Hypothalamus (tissue), 51 donors: ENCODE measurements at regions not wholly inside any gene's neighbourhood (a gene's known extent, or its start where the extent isn't known, plus 50 kb on each side); places are given as distances from the start of the nearest gene placed in this dataset.
"Not testable (repeated sequence)": the region's sequence is repeated elsewhere in the genome, so short reads cannot be mapped to it uniquely, and the experiment has no call there.

Experiments used
- DNase-seq, 51 donors: peaks; one replicate each; lab custom pipeline; 2025; lab: John Stamatoyannopoulos, UW

DNA sequence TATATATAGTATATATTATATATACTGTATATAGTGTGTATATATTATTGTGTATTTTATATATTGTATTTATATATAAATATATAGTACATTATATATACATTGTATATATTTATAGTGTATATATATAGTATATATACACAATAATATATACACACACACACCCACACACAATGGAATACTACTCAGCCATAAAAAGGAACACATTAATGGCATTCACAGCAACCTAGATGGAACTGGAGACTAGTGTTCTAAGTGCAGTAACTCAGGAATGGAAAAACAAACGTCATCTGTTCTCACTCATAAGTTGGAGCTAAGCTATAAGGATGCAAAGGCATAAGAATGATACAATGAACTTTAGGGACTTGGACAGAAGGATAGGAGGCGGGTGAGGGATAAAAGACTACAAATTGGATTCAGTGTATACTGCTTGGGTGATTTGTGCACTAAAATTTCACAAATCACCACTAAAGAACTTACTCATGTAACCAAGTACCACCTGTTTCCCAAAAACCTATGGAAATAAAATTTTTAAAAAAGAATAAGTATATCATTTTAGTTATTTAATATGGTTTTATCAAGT lies 201.9 kb upstream of the CDH11 start:
- DNase-seq, result no peak

DNA sequence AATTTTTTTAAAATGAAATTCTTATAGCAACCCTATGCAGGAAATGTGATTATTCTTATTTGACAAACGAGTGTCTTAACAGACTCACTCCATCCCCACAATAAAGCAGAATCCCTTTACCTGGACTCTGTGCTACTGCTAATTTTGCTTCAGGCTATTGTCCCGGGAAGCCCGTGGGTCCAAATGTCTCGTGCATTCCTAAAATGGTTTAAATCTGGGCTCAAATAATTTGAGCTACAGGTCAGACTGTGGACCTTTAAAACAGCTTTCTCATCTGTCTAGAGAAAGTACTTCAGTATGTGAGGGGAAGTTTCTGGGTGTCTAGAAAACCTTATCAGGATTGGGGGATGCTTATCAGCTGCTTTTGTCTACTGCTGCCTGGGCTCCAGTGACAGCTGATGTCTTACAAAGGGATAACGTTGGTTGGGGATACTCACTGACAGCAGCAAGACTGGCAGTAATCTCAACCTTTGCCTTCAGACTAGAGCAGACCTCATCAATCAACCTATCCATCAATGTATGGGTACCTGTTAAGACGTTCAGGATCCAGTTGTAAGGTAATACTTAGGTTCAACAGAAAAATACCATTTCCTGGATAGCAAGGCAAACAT lies 197.9 kb upstream of the CDH11 start:
- DNase-seq, result no peak

DNA sequence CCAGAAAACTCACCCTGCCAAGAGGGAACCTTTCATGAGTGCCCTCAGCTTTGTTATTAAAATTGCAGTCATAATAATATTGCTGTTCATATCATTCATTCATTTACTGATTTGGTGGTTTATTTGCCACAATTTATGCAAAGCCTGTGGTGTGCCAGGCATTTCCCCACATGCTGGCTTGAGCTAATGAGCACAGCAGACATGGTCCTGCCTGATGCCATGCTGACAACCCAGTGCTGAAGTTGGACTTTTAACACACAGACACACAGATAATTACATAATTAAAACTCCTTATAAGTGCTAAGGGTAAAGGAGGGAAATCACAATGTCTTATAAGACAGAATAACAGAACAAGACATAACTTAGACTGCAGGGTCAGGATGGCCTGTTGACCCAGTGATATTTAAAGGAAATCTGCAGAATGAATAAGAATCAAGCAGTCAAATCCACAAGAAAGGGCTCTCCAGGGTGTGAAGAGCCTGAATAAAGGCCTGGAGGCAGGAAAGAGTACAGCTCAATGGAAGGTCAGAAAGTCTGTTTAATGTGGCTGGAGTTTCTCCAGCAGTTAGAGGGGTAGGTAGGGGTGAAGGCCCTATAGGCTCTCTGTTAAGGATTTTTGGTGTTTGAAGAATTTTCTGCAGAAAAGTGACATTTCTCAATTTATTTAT lies 196.9 kb upstream of the CDH11 start:
- DNase-seq, result no peak

DNA sequence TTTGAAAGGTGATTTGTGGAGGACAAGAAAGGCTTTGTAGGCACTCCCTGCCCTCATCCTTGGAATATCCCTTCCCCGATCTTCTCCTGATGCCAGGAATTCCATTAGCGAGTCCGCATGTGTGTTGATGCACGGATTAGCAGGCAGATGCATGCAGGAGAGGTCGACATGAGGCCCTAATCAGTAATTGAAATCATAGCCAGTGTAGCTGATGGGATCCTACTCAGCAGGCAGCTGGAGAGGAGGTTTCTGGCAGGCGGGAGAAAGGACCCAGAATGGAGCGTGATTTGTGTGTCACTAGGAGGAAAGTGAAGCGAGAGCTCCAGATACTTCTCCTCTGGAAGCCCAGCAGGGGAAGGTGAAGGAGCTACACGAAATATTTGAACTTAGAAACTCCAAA lies 196.3 kb upstream of the CDH11 start:
- DNase-seq, result no peak

DNA sequence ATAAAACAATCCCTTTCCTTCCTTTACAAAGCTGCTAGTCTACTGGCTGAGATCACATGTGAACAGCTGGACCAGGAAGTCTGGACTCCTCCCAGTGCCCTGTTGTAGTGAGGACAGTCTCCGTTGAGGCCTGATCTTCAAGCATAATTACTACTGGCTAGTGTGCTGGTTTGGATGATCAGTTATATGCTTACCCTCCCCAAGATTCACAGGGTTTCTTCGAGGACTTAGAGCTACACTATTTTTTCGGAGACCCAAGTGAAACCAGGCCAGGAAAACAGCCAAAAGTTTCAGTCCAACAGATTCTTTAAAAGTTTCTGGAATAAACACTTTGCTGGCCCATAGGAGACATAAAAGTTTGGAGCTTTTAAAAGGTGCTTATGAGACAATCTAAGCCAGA lies 194.9 kb upstream of the CDH11 start:
- no peak for DNase-seq

DNA sequence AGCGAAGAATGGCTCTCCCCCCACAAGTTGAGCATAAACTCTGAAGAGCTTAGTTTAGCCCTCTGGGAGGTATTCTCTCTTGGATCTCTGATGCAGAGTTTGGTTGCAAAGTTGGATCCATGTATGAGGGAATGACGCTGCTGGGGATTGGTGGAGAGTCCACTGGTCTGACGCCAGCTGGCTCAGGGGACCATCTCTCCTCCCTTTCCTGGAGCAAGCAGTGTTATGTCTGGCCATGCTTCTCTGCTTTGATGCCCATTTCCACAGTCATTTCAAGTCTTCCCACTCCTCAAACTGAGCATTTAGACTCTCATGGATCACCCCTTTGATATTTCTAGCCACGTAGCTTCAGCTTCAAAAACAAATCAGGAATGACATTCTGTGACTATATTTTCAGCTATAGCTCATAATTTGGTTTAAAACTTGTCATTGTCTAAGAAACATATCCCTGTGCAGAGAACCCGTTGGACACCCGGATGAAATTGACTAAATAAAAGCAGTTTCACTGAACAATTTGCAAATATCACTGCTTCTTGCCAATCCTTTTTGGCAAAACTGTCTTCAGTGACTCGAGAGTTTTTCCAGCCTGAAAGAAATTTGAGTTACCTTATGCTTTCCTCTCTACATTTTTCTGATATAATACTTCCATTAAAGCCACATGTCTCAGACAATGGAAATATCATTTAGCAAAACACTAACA lies 193.4 kb upstream of the CDH11 start:
- no peak for DNase-seq

DNA sequence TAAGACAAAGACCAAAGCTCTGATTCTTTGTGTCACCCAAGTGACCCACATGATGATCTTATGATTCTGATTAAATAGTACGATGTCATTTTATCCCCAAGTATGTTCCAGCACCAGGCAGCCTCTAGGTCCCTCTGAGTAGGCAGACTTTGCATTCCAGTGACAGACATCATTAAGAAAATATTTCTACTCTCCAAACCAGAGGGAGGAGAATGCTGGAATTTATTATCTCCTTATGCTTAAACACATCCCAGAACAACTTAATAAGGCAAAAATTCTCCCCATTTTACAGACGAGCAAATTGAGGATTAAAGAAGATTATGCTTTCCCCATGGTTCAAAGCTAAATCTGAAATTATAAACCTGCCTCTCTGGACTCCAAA lies 192.8 kb upstream of the CDH11 start:
- DNase-seq, result no peak

DNA sequence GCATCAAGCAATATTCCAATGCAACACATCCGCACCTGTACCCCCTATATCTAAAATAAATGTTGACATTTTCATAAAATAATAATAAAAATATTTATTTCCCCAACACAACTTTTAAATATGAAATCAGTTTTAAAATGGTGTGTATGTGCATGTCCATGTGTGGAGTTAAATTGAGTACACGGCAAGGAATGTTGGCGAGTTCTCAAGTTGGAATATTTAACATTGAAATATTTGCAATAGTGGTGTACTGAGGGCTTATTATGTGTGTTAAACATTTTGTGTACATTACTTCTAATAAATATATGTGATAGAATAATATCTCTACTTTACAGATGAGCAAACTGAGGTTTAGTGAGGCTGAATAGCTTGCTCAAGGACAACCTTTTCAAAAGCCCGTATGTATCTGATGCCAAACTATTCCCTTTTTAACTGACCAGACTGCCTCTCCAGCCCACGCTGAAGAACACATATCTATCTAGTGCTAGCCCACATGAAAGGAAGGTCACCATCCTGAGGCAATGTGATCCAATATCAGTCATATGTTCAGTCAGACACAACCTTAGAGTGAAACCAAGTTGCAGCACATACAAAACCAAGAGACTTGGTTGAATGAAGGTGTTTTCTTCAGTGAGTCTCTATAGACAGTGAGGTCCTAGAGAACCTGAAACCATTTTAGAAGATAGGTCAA lies 192.2 kb upstream of the CDH11 start:
- DNase-seq, result no peak

DNA sequence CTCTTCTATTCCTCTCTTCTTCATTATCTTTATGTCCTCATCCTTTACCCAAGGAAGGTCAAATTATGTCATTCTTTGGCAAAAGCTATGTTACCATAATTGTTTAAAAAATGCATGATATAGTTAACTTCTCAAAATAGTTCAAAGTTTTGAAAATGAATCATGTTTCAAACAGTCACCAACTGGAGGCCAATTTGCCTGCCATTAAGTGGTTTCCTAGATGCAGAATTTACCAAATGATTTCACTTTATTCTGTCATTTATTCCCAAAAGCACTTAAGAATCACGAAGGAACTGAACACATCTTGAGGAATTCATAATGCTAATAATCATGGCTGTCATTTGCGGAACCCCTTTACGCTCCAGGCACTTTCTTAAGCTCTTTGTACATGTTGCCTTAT lies 190.9 kb upstream of the CDH11 start:
- no peak for DNase-seq

DNA sequence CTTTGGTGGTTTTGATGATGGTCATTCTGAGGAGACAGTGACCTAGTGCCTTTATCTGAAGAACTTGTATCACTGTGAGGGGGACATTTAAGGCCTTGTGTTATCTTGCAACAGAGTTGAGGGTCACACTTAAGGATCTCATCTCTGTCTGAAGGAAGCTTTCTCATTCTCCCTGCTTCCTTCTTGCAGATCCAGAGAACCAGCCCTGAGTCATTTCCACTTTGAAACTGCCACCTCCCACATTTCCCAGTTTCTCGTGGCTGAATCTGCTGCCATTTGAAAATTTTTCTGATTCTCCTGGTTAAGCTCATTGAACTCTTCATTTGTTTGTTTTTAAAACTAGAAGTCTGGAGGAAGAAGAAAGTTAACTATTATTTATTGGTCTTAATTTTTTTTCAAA lies 190.2 kb upstream of the CDH11 start:
- DNase-seq, result no peak

DNA sequence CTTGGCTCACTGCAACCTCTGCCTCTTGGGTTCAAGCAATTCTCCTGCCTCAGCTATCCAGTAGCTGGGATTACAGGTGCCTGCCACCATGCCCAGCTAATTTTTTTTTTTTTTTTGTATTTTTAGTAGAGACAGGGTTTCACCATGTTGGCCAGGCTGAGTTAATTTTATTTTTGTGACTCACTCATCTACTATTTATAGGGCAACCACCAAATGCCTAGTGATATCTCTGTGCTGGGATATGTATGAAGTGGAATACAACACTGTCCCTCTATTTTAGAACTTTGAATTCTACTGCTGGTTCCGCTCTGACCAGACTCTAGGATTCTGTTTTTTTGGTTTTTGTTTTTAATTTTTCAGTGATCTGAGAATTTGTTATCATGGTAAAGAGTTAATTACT lies 188.6 kb upstream of the CDH11 start:
- not testable (repeated sequence) for DNase-seq

DNA sequence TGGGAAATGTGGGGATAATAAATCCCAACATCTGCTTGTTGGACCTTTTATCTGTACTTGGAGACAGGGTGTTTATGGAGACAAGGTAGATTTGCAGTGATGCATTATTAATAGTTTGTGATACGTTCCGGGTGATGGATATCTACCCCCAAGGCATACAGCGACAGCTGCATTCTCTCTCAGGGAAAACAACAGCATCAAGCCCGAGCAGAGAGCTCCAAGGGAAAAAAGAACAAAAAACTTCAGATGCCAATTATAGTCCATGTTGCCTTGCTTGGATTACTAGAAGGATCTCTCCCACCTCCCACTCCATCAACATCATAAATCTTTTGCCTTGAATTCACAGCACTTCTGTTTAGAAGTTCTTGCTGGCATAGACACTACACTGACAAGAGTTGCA lies 187.5 kb upstream of the CDH11 start:
- no peak for DNase-seq

DNA sequence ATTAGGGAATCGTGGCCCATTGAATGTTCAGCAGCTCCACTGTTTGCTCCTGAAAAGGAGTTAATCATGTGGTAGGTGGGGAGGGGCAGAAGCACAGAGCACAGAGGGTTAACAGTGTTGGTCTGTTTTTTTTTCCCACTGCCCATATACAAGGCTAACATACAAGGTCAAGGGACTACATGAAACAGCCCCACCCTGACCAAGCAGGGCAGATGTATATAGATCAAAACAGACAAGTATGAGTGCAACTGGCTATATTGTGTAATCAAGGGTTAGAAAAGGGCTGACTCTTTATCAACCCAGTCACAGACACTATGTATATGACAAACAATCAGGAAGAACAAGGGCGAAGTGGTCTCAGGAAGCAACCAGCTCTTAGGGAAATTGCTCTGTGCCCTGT lies 186.6 kb upstream of the CDH11 start:
- DNase-seq, result no peak

DNA sequence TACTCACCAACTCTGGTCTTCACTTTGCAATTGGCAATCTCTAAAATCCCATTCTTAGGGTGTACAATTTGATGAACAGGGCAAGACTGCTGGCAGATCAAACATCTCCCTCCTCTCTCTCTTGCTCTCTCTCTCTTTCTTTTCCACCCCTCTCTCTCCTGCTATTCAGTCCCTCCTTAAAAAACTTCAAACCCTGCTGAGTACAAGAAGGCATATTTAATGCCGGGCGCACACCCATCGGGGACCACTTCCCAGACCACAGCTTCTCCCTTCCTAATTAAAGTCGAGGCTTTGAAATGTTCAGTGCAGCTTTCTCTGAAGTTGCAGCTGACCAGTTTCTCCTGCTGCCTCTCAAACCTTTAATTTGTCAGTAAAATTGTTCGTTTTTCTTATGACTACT lies 185.4 kb upstream of the CDH11 start:
- DNase-seq, result no peak

DNA sequence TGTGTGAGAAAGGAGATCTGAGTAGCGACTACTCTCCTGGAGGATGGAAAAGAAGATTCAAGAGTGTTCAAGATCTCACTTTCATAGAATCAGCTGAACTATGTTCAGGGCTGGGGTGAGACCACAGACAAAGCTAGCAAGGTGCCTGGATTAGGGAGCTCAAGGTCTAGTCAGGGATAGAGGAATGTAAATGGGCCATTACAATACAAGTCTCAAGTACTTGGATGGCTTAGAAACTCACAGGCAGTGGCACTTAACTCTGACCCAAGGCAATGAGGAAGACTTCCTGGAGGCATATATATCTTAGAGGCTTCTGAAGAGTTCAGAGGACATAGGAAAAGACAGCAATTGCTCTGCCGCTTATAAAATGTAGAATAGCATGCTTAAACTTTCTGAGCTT lies 184.9 kb upstream of the CDH11 start:
- no peak for DNase-seq

DNA sequence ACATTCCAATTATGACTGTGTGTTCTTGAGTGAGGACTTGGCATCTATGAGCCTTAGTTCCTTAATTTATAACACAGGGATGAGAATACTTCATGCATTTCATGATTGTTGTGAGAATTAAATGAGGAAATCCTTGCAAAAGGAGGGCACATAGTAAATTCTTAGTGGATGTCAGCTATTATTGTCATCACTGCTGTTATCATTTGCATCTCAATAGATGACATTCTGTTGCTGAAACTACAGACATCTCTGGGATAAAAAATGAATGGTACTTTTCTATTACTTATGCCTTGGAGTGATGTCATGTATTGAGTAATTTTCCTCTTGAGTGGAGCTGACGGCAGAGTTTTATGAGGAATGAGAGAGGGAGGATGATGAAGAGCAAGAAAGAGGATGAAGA lies 184.4 kb upstream of the CDH11 start:
- DNase-seq, result no peak

DNA sequence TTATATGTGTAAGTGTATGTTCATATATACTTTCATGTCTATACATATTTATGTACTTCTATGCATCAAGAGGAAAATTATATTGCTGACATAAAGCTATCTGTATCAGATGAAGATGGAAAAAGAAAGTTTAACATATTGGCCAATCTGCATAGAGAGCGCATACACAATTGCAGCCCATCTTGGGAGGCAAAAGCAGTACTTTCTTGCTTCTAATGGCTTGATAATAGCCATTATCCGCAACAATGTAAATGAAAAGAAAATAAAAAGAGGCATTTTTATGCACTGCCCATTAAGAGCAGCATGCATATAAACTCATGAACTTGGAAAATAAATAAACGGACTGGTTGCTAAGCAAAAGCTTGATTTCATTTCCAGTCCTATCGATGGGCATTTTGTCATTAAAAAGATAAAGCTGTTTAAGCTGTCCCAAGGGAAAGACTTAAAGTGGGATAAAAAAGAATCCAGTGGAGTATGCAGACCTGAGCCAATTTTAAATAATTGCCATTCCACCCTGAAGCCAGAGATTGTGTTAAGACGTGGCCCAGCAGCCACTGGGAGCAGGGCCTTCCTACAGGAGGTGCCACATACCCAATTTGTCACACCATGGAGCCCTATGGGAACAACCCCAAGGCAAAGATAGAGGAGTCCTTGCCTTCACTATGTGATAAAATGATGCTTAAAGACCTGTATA lies 183.6 kb upstream of the CDH11 start:
- no peak for DNase-seq

DNA sequence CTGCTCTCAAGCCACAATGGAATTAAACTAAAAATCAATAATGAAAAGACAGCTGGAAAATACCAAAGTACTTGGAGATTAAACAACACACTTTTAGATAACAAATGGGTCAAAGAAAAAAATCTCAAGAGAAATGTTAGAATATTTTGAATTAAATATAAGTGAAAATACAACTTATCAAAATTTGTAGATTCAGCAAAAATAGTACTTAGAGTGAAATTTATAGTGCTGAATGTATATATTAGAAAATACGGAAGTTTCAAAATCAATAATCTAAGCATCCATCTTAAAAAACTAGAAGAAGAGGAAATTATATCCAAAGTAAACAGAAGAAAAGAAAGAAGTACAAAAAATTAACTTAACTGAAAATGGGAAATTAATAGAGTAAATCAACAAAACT lies 179.2 kb upstream of the CDH11 start:
- no peak for DNase-seq

DNA sequence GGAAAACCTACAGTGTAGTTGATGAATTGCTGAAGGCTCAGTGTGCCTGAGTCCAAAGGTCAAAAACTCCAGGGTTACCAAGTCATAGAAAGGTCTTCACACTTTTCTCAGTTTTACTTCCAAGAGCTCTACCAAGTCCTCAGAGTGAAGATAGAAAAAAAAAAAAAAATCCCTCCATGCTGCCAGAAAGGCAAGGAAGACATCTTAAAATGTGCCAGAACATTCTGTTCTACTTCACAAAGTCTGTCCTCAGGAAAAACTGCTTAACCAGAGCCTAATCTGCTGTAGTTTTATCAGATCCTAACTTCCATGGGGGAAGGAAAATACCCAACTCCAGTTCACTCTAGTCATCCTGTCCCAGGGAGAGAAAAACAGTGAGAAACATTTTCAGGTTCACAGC lies 175.6 kb upstream of the CDH11 start:
- DNase-seq, result no peak

DNA sequence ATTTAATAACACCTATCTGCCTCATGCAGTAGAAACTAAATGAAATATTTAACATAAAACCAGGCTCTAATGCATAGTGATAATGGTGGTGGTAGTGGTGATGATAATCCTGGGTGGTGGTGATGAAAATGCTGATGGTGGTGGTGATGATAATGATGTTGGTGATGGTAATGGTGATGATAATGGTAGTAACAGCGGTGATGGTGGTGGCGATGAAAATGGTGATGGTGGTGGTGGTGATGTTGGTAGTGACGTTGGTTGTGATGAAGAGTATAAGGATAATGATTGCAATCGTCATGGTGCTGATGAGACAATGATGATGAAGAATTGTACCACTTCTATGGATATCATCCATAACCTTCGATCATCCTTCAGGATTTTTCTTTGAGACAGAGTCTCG lies 173.7 kb upstream of the CDH11 start:
- DNase-seq, result no peak

DNA sequence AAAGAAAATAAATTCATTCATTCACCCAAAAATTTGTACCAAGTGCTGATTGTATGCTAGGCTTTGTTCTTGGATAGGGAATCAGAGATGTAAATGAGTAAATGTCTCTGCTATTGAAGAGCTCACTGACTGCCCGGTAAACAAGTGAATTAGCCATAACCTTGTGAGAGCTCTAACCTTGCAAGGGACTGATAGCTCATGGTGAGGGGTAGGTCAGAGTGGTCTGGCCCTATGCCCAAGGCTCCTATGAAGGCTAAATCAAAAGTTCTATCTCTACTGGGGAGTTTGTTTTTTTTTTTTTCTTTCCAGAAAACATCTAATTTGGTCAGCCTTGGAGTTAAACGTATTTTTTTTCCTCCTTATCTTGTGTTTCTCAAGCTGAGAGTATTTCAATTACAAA lies 172.8 kb upstream of the CDH11 start:
- DNase-seq, result no peak
